ENCODE measurements at regions not wholly inside any gene's neighbourhood (a gene's known extent, or its start where the extent isn't known, plus 50 kb on each side); places are given as distances from the start of the nearest gene placed in this dataset.

- H3K27ac ChIP-seq (ENCODE audit: low read depth, low read length, poor library complexity, severe bottlenecking): no peak overlapping the region
- H3K9me2 ChIP-seq (ENCODE audit: low read depth, low read length): no peaks in the 10 kb centered on the region
- H3K4me3 ChIP-seq (ENCODE audit: low read depth, low read length, poor library complexity, severe bottlenecking): no peak overlapping the region
- H4K20me1 ChIP-seq (ENCODE audit: insufficient read depth, low read length): no peaks in the 10 kb centered on the region
- H2AFZ ChIP-seq (ENCODE audit: low read length): no peak overlapping the region
- H3K9me3 ChIP-seq (ENCODE audit: low read length): no peaks in the 10 kb centered on the region
- H3K79me2 ChIP-seq (ENCODE audit: insufficient read depth, low read length): no peaks in the 10 kb centered on the region
- H3K9ac ChIP-seq (ENCODE audit: low read length): no peak overlapping the region
- no peaks in the 10 kb centered on the region for H3F3A ChIP-seq (ENCODE audit: insufficient read depth, low read length)
- TF ChIP-seq CTCF (IDR thresholded peaks at IDR 0.05; ENCODE audit: low read length) (no peak), EZH2 (IDR thresholded peaks at IDR 0.05; ENCODE audit: borderline replicate concordance, low read length) (no peak)
- H3K4me1 ChIP-seq (ENCODE audit: insufficient read depth, low read length, severe bottlenecking): peaks cover 4% of the 10 kb centered on the region
- no peaks in the 10 kb centered on the region for H3K36me3 ChIP-seq (ENCODE audit: insufficient read depth, low read length)
- H3K4me2 ChIP-seq (ENCODE audit: low read length): no peak overlapping the region
- H3K27me3 ChIP-seq (ENCODE audit: insufficient read depth, low read length): no peaks in the 10 kb centered on the region
These were observed 86.5 kb upstream of the SLC38A2 start for GRCh38 chr12:46459111-46459510.

GRCh38 chr12:46458500-46459102, 86.0 kb upstream of the SLC38A2 start:
- H4K20me1 ChIP-seq (ENCODE audit: insufficient read depth, low read length): no peaks in the 10 kb centered on the region
- H3K27ac ChIP-seq (ENCODE audit: low read depth, low read length, poor library complexity, severe bottlenecking): no peak overlapping the region
- no peaks in the 10 kb centered on the region for H3K9me3 ChIP-seq (ENCODE audit: low read length)
- H3K79me2 ChIP-seq (ENCODE audit: insufficient read depth, low read length): no peaks in the 10 kb centered on the region
- peaks cover 4% of the 10 kb centered on the region for H3K4me1 ChIP-seq (ENCODE audit: insufficient read depth, low read length, severe bottlenecking)
- no peak overlapping the region for H3K4me3 ChIP-seq (ENCODE audit: low read depth, low read length, poor library complexity, severe bottlenecking)
- H3K36me3 ChIP-seq (ENCODE audit: insufficient read depth, low read length): no peaks in the 10 kb centered on the region
- H3K9ac ChIP-seq (ENCODE audit: low read length): no peak overlapping the region
- no peaks in the 10 kb centered on the region for H3K27me3 ChIP-seq (ENCODE audit: insufficient read depth, low read length)
- no peaks in the 10 kb centered on the region for H3F3A ChIP-seq (ENCODE audit: insufficient read depth, low read length)
- no peaks in the 10 kb centered on the region for H3K9me2 ChIP-seq (ENCODE audit: low read depth, low read length)
- H2AFZ ChIP-seq (ENCODE audit: low read length): no peak overlapping the region
- TF ChIP-seq EZH2 (IDR thresholded peaks at IDR 0.05; ENCODE audit: borderline replicate concordance, low read length) (no peak), CTCF (IDR thresholded peaks at IDR 0.05; ENCODE audit: low read length) (no peak)
- H3K4me2 ChIP-seq (ENCODE audit: low read length): no peak overlapping the region

- H2AFZ ChIP-seq (ENCODE audit: low read length): no peak overlapping the region
- no peak overlapping the region for H3K4me2 ChIP-seq (ENCODE audit: low read length)
- TF ChIP-seq EZH2 (IDR thresholded peaks at IDR 0.05; ENCODE audit: borderline replicate concordance, low read length): no peak
- TF ChIP-seq CTCF (IDR thresholded peaks at IDR 0.05; ENCODE audit: low read length): no peak
- H3K9me3 ChIP-seq (ENCODE audit: low read length): no peaks in the 10 kb centered on the region
- H3K27ac ChIP-seq (ENCODE audit: low read depth, low read length, poor library complexity, severe bottlenecking): no peak overlapping the region
- no peak overlapping the region for H3K4me3 ChIP-seq (ENCODE audit: low read depth, low read length, poor library complexity, severe bottlenecking)
- H3K27me3 ChIP-seq (ENCODE audit: insufficient read depth, low read length): no peaks in the 10 kb centered on the region
- H3K36me3 ChIP-seq (ENCODE audit: insufficient read depth, low read length): no peaks in the 10 kb centered on the region
- no peaks in the 10 kb centered on the region for H3K9me2 ChIP-seq (ENCODE audit: low read depth, low read length)
- H3K4me1 ChIP-seq (ENCODE audit: insufficient read depth, low read length, severe bottlenecking): peaks cover 4% of the 10 kb centered on the region
- H3F3A ChIP-seq (ENCODE audit: insufficient read depth, low read length): no peaks in the 10 kb centered on the region
- no peaks in the 10 kb centered on the region for H4K20me1 ChIP-seq (ENCODE audit: insufficient read depth, low read length)
- H3K79me2 ChIP-seq (ENCODE audit: insufficient read depth, low read length): no peaks in the 10 kb centered on the region
- H3K9ac ChIP-seq (ENCODE audit: low read length): no peak overlapping the region
These were observed 85.4 kb upstream of the SLC38A2 start for GRCh38 chr12:46457958-46458357.
